Neural progenitor cell (in vitro differentiated cells): ENCODE measurements at regions not wholly inside any gene's neighbourhood (a gene's known extent, or its start where the extent isn't known, plus 50 kb on each side); places are given as distances from the start of the nearest gene placed in this dataset.
A peak's percentile ranks its signal among the peaks of the same experiment; 100 is the strongest.

Source experiments
- DNase-seq: peaks from one replicate; pipeline ENCODE4 v3.0.0-alpha.2; 2016; ENCODE audit warnings: low spot score
- H2AFZ ChIP-seq: fragments of 200-600 bp; sonication (generic); replicated peaks from 2 replicates; pipeline ENCODE4 v1.6.1; 2016; ENCODE audit warnings: antibody characterized with exemption
- H3F3A ChIP-seq: fragments of 200-600 bp; sonication (generic); 2 replicates; pipeline ENCODE4 v1.6.1; 2016; ENCODE audit warnings: antibody characterized with exemption, low read depth
- H3K27ac ChIP-seq: fragments of 200-600 bp; sonication (generic); 2 replicates; pipeline ENCODE4 v1.5.1; 2016; ENCODE audit warnings: mild to moderate bottlenecking
- H3K27me3 ChIP-seq: fragments of 200-600 bp; sonication (generic); 2 replicates; pipeline ENCODE4 v1.6.1; 2016; ENCODE audit warnings: mild to moderate bottlenecking, moderate library complexity
- H3K36me3 ChIP-seq: fragments of 200-600 bp; sonication (generic); 2 replicates; pipeline ENCODE4 v1.5.1; 2016
- H3K4me1 ChIP-seq: fragments of 200-600 bp; sonication (generic); 2 replicates; pipeline ENCODE4 v1.6.1; 2016; ENCODE audit warnings: mixed run types
- H3K4me2 ChIP-seq: fragments of 200-600 bp; sonication (generic); 2 replicates; pipeline ENCODE4 v1.6.1; 2016
- H3K4me3 ChIP-seq: fragments of 200-600 bp; sonication (generic); 2 replicates; pipeline ENCODE4 v1.5.1; 2016
- H3K79me2 ChIP-seq: fragments of 200-600 bp; sonication (generic); 2 replicates; pipeline ENCODE4 v1.6.1; 2016; ENCODE audit warnings: low read depth
- H3K9ac ChIP-seq: fragments of 200-600 bp; sonication (generic); 2 replicates; pipeline ENCODE4 v1.6.1; 2016
- H3K9me3 ChIP-seq: fragments of 200-600 bp; sonication (generic); 2 replicates; pipeline ENCODE4 v1.5.1; 2016; ENCODE audit warnings: low read depth
- H4K20me1 ChIP-seq: fragments of 200-600 bp; sonication (generic); 2 replicates; pipeline ENCODE4 v1.6.1; 2016; ENCODE audit warnings: low read depth
- H3K27ac Mint-ChIP-seq: 3 replicates; pipeline ENCODE4 v1.8.0; 2021; ENCODE audit warnings: mixed read lengths
- H3K27me3 Mint-ChIP-seq: 2 replicates; pipeline ENCODE4 v1.8.0; 2022; ENCODE audit warnings: low read depth, mild to moderate bottlenecking, inconsistent platforms, moderate library complexity, mixed read lengths; ENCODE audit not compliant: insufficient read depth
- H3K36me3 Mint-ChIP-seq: 3 replicates; pipeline ENCODE4 v1.8.0; 2021; ENCODE audit warnings: mixed read lengths
- H3K4me1 Mint-ChIP-seq: 3 replicates; pipeline ENCODE4 v1.8.0; 2021; ENCODE audit warnings: mixed read lengths
- H3K4me3 Mint-ChIP-seq: 3 replicates; pipeline ENCODE4 v1.8.0; 2021; ENCODE audit warnings: mild to moderate bottlenecking, moderate library complexity, mixed read lengths
- H3K9me3 Mint-ChIP-seq: 3 replicates; pipeline ENCODE4 v1.8.0; 2020; ENCODE audit warnings: mixed read lengths
- EZH2 ChIP-seq: fragments of 200-600 bp; sonication (generic); IDR thresholded peaks from 2 replicates; pipeline ENCODE4 v1.6.1; 2017; ENCODE audit warnings: antibody characterized with exemption, mild to moderate bottlenecking, moderate library complexity
- EZH2phosphoT487 ChIP-seq: fragments of 200-600 bp; sonication (generic); IDR thresholded peaks from 2 replicates; pipeline ENCODE4 v1.6.1; 2017; ENCODE audit warnings: antibody characterized with exemption
- TF ChIP-seq, protein P1 (sequence below): fragments of 200-600 bp; sonication (generic); IDR thresholded peaks from 2 replicates; pipeline ENCODE4 v1.5.1; 2017; ENCODE audit warnings: antibody characterized with exemption, mild to moderate bottlenecking

DNA sequence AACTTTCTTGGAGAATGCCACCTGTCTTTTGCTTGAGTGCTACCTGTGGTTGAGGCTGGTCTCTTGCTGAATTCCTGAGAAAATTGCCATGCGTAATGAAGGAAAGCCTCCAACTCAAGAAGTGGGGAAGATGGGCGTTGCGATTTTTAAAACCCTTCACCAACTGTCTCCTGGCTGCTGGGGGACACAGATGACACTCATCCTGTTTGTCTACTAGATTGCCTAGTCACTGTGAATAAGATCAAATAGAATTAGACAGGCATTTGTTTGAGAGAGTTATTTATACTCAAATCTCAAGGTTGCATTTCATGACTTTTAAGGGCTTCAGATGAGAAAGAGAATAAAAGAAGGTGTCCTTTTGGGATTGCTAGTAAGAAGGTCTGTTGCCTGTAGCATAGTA lies 84.3 kb upstream of the MTPN start:
- no peaks in the 10 kb centered on the region for H3K79me2 ChIP-seq
- H3F3A ChIP-seq, result no peaks in the 10 kb centered on the region
- Mint-ChIP-seq H3K4me1 (peaks cover 28% of the 10 kb centered on the region), H3K27me3 (no peaks in the 10 kb centered on the region), H3K36me3 (no peaks in the 10 kb centered on the region), H3K27ac (no peak overlapping the region), H3K9me3 (no peaks in the 10 kb centered on the region), H3K4me3 (no peak overlapping the region)
- no peak for DNase-seq
- H3K27ac ChIP-seq, result no peak overlapping the region
- TF ChIP-seq EZH2phosphoT487 (no peak), EZH2 (no peak)
- TF ChIP-seq, protein P1, sequence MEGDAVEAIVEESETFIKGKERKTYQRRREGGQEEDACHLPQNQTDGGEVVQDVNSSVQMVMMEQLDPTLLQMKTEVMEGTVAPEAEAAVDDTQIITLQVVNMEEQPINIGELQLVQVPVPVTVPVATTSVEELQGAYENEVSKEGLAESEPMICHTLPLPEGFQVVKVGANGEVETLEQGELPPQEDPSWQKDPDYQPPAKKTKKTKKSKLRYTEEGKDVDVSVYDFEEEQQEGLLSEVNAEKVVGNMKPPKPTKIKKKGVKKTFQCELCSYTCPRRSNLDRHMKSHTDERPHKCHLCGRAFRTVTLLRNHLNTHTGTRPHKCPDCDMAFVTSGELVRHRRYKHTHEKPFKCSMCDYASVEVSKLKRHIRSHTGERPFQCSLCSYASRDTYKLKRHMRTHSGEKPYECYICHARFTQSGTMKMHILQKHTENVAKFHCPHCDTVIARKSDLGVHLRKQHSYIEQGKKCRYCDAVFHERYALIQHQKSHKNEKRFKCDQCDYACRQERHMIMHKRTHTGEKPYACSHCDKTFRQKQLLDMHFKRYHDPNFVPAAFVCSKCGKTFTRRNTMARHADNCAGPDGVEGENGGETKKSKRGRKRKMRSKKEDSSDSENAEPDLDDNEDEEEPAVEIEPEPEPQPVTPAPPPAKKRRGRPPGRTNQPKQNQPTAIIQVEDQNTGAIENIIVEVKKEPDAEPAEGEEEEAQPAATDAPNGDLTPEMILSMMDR, result no peak
- no peak overlapping the region for H3K9ac ChIP-seq
- no peaks in the 10 kb centered on the region for H3K27me3 ChIP-seq
- peaks cover 11% of the 10 kb centered on the region for H3K4me1 ChIP-seq
- H3K9me3 ChIP-seq, result no peaks in the 10 kb centered on the region
- H4K20me1 ChIP-seq, result no peaks in the 10 kb centered on the region
- no peak overlapping the region for H3K4me2 ChIP-seq
- no peak overlapping the region for H2AFZ ChIP-seq
- H3K36me3 ChIP-seq, result no peaks in the 10 kb centered on the region
- no peak overlapping the region for H3K4me3 ChIP-seq

DNA sequence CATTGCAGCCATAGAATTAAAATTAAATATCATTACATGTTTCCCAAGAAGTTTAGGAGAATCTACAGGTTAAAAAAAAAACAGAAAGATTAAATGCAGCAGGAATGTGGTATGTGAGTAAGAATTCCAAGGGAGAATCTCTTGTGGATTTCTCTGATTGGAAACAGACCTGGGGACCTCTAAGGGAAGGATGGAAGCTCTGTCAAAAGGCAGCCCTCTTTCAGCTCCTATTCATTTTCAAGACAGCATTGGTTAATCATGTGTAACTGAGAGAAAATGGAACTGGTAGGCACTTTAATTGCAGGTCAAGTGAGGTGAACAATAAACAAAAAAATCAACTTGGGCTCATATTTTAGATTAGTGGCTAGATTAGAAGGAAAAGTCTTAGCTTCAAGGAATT lies 81.4 kb upstream of the MTPN start:
- Histone ChIP-seq H3K9ac (no peak overlapping the region), H3K4me2 (no peak overlapping the region), H4K20me1 (no peaks in the 10 kb centered on the region), H3K27ac (no peak overlapping the region), H3K4me1 (peaks cover 11% of the 10 kb centered on the region), H3K36me3 (no peaks in the 10 kb centered on the region), H3F3A (no peaks in the 10 kb centered on the region), H3K4me3 (no peak overlapping the region), H3K27me3 (no peaks in the 10 kb centered on the region), H2AFZ (no peak overlapping the region), H3K79me2 (no peaks in the 10 kb centered on the region), H3K9me3 (no peaks in the 10 kb centered on the region)
- Mint-ChIP-seq H3K4me1 (peaks cover 25% of the 10 kb centered on the region), H3K4me3 (no peak overlapping the region), H3K36me3 (no peaks in the 10 kb centered on the region), H3K9me3 (no peaks in the 10 kb centered on the region), H3K27ac (no peak overlapping the region), H3K27me3 (no peaks in the 10 kb centered on the region)
- DNase-seq, result peak; percentile 6
- TF ChIP-seq, protein P1, result no peak
- TF ChIP-seq EZH2phosphoT487 (no peak), EZH2 (no peak)

DNA sequence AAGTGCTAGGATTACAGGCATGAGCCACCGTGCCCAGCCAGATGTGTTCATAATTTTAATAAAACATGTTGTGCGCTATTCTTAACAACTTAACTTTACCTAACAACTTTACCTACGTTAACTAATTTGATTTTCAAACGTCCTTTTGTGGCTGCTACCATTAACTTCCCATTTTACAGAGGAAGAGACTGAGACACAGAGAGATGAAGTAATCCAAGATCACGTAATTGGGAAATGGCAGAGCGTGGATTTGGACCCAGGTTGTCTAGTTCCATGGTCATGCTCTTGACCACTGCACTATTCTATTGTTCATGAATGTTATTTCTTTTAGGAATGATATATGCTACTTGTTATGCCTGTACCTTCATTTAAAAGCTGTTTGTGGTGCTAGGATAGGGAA lies 80.3 kb upstream of the MTPN start:
- no peak overlapping the region for H3K4me3 ChIP-seq
- no peak for DNase-seq
- no peaks in the 10 kb centered on the region for H3F3A ChIP-seq
- no peaks in the 10 kb centered on the region for H3K27me3 Mint-ChIP-seq
- H3K79me2 ChIP-seq, result no peaks in the 10 kb centered on the region
- H2AFZ ChIP-seq, result no peak overlapping the region
- H3K4me3 Mint-ChIP-seq, result no peak overlapping the region
- peaks cover 19% of the 10 kb centered on the region for H3K4me1 Mint-ChIP-seq
- no peaks in the 10 kb centered on the region for H4K20me1 ChIP-seq
- H3K27me3 ChIP-seq, result no peaks in the 10 kb centered on the region
- H3K4me1 ChIP-seq, result peaks cover 11% of the 10 kb centered on the region
- H3K4me2 ChIP-seq, result no peak overlapping the region
- no peaks in the 10 kb centered on the region for H3K9me3 ChIP-seq
- no peak overlapping the region for H3K27ac Mint-ChIP-seq
- H3K36me3 ChIP-seq, result no peaks in the 10 kb centered on the region
- no peak overlapping the region for H3K27ac ChIP-seq
- no peaks in the 10 kb centered on the region for H3K36me3 Mint-ChIP-seq
- no peak overlapping the region for H3K9ac ChIP-seq
- H3K9me3 Mint-ChIP-seq, result no peaks in the 10 kb centered on the region
- TF ChIP-seq EZH2phosphoT487 (no peak), EZH2 (no peak)
- TF ChIP-seq, protein P1, result no peak
